ENCODE measurements at regions not wholly inside any gene's neighbourhood (a gene's known extent, or its start where the extent isn't known, plus 50 kb on each side); places are given as distances from the start of the nearest gene placed in this dataset.
A peak's percentile ranks its signal among the peaks of the same experiment; 100 is the strongest.

DNA sequence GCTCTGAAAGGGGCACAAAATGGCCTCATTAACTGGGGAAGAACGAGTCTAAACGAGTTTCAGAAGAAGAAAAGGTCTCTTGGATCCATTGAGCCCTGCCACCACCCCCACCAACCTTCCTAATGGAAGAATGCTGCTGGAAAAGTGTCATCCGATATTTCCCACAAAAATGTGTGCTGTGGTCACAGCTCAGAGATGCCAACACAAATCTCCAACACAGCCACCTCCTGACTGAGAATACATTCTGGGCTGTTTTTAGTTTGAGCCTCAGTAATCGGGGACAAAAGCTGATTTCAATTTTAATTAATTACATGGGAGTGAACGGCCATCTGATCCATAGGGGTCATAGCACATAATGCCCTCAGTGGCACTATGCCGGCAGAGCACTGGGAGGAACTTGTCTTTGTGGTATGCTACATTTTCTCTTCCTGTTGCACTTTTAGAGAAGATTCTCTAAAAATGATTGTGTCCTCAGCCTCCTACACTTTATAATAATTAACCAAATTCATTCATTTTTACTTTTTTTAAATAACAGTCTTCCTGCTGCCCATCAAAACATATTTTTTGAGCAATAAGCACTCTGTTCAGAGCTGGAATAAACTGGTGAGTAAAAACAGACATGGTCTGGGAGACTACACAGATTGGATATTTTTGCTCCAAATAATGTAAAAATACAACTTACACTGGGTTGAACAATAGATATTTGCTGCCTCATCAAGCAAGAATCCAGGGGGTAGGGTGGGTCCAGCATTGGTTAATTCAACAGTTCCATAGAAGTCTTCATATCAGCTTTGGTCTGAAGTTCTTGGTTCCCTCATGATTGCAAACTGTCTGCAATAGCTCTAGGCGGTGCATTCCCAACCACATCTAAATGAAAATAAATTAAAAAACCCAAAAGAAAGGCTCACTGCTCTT lies 143.6 kb upstream of the TMEM170B start:
- no peak overlapping the region for H3K4me3 ChIP-seq (ENCODE audit: low read length)
- H3K4me1 ChIP-seq (ENCODE audit: insufficient read depth, low read length) = peaks cover 32% of the 10 kb centered on the region
- no peaks in the 10 kb centered on the region for H3K9me3 ChIP-seq (ENCODE audit: low read depth, low read length)
- no peaks in the 10 kb centered on the region for H3K27me3 ChIP-seq (ENCODE audit: insufficient read depth, low read length)

DNA sequence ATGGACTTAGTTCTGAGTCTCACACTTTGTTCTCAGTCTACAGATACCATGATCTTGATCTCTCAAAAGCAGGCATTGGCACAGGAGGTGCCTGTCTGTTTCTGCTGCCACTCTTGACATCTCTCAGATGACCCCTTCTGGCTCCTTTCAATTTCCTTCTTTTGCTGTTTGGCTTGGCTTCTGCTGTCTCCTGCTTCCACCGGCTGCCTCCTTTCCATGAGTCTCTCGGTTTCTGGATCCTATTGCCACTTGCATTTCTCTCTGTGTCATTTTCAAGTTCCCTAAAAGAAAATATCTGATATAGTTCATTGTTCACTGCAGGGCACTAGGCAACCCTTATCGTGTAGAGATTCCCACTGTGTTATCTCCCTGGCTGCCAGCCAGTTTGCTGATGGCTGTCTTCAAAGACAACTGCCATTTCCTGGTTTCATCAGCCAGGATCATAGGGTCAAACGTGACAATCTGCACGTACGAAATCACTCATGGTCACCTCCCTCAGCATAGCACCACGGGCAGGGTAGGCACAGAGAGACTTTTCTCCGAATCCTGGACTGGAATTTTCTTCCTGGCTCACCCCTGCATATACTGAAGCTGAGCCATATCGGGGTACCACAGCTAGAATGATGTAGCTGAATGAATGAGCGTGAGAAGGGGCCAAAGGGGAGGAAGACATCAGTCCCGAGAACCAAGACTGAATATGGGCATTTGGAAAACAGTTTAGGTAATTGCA lies 144.6 kb upstream of the TMEM170B start:
- peaks cover 32% of the 10 kb centered on the region for H3K4me1 ChIP-seq (ENCODE audit: insufficient read depth, low read length)
- H3K27me3 ChIP-seq (ENCODE audit: insufficient read depth, low read length) = no peaks in the 10 kb centered on the region
- H3K9me3 ChIP-seq (ENCODE audit: low read depth, low read length) = no peaks in the 10 kb centered on the region
- H3K4me3 ChIP-seq (ENCODE audit: low read length) = no peak overlapping the region

- H3K9me3 ChIP-seq (ENCODE audit: low read depth, low read length) = no peaks in the 10 kb centered on the region
- peaks cover 32% of the 10 kb centered on the region for H3K4me1 ChIP-seq (ENCODE audit: insufficient read depth, low read length)
- H3K27me3 ChIP-seq (ENCODE audit: insufficient read depth, low read length) = no peaks in the 10 kb centered on the region
- no peak overlapping the region for H3K4me3 ChIP-seq (ENCODE audit: low read length)
These were observed 145.4 kb upstream of the TMEM170B start for GRCh38 chr6:11391934-11392777.

- H3K4me3 ChIP-seq (ENCODE audit: low read length) = no peak overlapping the region
- no peaks in the 10 kb centered on the region for H3K9me3 ChIP-seq (ENCODE audit: low read depth, low read length)
- no peaks in the 10 kb centered on the region for H3K27me3 ChIP-seq (ENCODE audit: insufficient read depth, low read length)
- peaks cover 40% of the 10 kb centered on the region for H3K4me1 ChIP-seq (ENCODE audit: insufficient read depth, low read length)
These were observed 147.6 kb upstream of the TMEM170B start for GRCh38 chr6:11389977-11390376.

DNA sequence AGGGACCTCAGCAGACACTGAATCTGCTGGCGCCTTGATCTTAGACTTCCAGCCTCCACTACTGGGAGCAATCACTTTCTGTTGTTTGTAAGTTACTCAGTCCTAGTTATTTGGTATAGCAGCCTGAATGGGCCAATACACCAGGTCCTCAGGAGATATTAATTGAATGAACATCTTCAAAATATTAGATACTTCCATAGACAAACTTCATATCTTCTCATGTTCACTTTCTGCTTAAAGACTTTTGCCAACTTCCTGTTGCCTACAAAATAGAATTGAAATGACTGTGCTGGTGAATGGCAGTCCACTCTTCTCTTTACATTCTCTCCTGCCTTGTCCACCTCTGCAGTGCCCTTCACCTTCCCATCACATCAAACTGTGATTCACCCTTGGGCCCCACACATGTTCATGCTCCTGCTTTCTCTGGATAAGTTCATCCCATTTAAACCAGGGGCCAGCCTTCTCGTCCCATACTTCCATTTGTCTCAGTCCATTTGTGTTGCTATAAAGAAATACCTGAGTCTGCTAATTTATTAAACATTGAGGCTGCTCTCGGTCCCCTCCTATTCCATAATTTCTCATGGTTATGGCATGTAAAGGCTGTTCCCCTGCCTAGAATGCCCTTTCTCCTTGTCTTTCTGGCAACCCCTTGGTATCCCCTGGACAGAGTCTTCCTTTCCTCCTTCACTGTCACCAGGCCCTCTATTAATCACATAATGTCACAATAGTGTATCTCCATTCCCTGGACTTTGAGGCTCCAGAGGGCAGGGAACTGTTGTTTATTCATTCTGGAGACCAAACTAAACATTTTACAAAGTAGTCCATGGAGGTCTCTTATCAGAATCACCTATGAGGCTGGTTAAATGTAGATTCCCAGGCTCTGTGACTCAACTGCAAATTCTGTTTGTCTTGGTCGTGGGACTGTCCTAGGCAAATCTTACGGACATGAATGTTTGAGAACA lies 148.3 kb upstream of the TMEM170B start:
- H3K27me3 ChIP-seq (ENCODE audit: insufficient read depth, low read length) = no peaks in the 10 kb centered on the region
- H3K9me3 ChIP-seq (ENCODE audit: low read depth, low read length) = no peaks in the 10 kb centered on the region
- no peak overlapping the region for H3K4me3 ChIP-seq (ENCODE audit: low read length)
- H3K4me1 ChIP-seq (ENCODE audit: insufficient read depth, low read length) = peaks cover 36% of the 10 kb centered on the region

DNA sequence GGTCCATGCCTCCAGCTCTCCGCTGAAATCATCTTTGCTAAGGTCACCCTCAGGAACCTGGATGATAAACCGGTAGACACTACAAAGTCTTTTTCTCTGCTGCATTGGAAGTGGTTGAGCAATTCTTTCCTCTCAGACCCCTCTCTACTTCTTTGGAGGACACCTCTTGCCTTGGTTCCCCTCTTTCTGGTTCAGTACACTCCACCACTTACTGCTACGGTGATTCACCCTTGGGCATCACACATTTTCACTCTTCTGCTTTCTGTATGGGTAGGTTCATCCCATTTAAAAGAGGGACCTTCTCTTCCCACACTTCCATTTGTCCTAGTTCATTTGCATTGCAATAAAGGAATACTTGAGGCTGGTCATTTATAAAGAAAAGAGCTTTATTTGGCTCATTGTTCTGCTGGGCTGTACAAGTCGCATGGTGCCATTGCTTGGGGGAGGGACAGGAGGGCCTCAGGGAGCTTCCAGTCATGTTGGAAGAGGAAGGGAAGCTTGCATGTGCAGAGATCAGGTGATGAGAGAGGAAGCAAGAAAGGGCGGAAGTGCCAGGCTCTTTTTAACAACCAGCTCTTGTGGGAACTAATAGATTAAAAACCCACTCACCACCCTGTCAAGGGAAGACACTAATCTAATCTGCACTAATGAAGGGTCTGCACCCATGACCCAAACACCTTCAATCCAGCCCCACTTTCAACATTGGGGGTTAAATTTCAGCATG lies 149.7 kb upstream of the TMEM170B start:
- Histone ChIP-seq H3K4me3 (ENCODE audit: low read length) (no peak overlapping the region), H3K9me3 (ENCODE audit: low read depth, low read length) (no peaks in the 10 kb centered on the region), H3K27me3 (ENCODE audit: insufficient read depth, low read length) (no peaks in the 10 kb centered on the region), H3K4me1 (ENCODE audit: insufficient read depth, low read length) (peaks cover 26% of the 10 kb centered on the region)

GRCh38 chr6:11386726-11387125 lies 150.8 kb upstream of the TMEM170B start:
- H3K4me1 ChIP-seq (ENCODE audit: insufficient read depth, low read length) = peaks cover 35% of the 10 kb centered on the region
- no peaks in the 10 kb centered on the region for H3K27me3 ChIP-seq (ENCODE audit: insufficient read depth, low read length)
- no peaks in the 10 kb centered on the region for H3K9me3 ChIP-seq (ENCODE audit: low read depth, low read length)
- H3K4me3 ChIP-seq (ENCODE audit: low read length) = no peak overlapping the region

DNA sequence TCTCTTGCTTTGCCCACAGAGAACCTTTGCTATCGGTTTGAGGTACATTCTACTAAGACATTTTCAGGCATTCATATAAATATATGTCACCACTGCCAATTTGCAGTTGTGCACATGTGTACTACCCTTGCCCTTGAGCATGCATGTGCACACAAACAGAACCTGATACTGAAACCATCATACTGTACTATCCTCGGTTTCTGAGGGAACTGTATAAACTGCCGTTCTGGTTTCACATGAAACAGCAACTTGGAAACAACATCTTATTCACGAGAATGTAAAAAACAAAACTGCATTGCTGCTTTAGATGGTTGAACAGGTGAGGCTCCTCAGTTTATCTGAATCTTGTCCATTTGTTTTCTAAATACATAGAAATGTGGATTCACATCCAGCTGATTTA lies 151.2 kb upstream of the TMEM170B start:
- Histone ChIP-seq H3K4me1 (ENCODE audit: insufficient read depth, low read length) (peaks cover 39% of the 10 kb centered on the region), H3K4me3 (ENCODE audit: low read length) (no peak overlapping the region), H3K27me3 (ENCODE audit: insufficient read depth, low read length) (no peaks in the 10 kb centered on the region), H3K9me3 (ENCODE audit: low read depth, low read length) (no peaks in the 10 kb centered on the region)

DNA sequence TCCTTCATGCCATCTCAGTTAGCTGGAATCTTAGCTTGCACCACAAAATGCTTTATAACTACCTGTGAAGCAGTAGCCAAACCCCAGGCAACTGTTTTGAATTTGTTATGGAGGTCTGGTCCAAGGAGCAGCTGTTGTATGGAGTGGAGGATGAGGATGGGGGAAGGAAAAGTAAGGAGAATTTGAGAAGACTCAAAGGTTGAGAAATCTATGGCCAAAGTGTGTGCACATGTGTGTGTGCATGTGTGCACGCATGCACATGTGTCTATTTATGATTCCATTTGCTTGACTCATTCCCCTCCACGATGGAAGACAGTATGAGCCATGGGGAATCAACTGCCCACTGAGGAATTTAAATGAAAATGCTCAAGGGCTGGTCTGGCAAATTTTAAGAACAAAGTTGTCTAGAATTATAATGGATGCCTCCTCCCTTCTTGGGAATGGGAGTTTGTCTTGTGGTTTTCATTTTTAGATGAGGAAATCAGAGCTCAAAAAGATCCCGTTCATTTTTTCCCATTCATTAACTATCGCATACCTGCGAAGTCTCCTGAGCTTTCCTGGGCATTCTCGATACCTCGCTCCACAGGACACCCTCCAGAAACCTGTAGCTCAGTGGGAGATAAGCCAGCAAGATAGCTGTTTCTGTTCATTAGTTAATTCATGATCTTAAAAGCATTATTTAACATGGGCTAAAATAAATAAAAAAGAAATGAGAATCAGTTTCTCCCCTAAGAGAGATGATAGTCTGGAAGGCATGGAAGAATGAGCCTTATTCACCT lies 152.3 kb upstream of the NEDD9 start:
- no peak overlapping the region for H3K4me3 ChIP-seq (ENCODE audit: low read length)
- H3K27me3 ChIP-seq (ENCODE audit: insufficient read depth, low read length) = no peaks in the 10 kb centered on the region
- H3K9me3 ChIP-seq (ENCODE audit: low read depth, low read length) = no peaks in the 10 kb centered on the region
- peaks cover 55% of the 10 kb centered on the region for H3K4me1 ChIP-seq (ENCODE audit: insufficient read depth, low read length)

DNA sequence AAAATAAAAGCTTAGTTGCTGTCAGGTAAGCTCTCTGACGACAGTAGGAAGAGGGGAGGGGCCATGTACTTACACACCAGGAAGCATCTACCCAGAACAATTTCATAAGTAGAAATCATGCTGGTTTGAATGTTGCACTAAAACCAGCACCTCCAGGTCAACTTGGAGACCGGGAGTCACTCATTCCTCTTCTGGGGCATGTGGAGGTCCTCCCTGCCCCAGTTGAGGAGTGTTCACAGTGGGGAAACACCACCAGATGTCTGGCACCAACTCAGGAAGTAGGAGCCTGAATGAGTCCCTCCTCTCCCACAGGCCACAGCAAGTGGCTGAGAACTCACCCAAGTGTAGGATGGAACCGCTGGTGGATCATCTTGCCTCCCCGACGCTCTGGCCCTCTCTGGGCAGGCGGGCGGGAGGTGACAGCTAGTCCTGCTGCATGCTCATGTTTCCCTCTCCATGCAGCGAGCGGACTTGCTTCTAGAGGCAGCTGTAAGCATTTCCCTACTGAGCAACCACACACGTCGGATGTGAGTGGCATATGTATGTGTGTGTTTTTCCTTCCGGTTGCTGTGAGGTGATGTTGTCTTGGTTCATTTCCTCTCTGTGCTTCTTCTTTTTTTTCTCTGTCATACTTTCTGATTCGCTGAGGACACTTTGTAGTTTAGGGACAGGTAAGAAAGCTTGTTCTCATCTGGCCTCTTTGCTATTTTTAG lies 149.5 kb upstream of the NEDD9 start:
- peaks cover 65% of the 10 kb centered on the region for H3K4me1 ChIP-seq (ENCODE audit: insufficient read depth, low read length)
- H3K4me3 ChIP-seq (ENCODE audit: low read length) = peak overlapping the region; percentile 58
- no peaks in the 10 kb centered on the region for H3K27me3 ChIP-seq (ENCODE audit: insufficient read depth, low read length)
- no peaks in the 10 kb centered on the region for H3K9me3 ChIP-seq (ENCODE audit: low read depth, low read length)

DNA sequence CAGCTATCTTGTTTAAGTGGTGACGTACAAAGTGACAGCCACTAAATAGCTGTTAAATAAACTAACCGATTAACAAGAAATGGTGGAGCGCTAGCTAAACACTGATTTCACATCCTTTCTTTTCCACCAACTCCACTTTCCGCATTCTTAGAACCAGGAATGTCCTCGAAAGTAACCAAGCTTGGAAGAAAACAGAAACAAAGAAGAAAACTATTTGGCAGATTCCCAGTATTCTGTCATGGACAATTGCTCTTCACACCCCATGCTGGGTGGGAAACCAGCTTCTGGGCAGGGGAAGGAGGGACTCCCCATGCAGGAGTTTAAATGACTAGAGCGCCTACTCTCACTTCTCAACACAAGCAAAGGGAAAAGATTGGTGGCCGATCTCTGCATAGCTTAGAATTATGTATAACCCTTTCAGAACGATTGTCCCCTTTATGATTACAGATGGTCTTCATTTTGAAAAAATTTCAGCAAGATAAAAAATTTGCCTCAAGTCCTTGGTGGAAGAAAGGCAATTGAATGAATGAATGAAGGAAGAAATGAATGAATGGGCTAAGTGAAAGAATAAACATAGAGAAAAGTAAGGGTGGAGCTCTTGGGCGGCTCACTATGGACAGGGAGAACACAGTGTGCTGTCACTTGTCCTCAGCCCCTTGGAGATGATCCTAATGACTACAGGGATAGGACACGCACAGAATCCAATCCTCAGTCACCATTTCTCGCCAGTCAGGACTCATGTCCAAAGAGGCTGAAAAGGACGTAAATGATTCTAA lies 148.7 kb upstream of the NEDD9 start:
- Histone ChIP-seq H3K9me3 (ENCODE audit: low read depth, low read length) (no peaks in the 10 kb centered on the region), H3K4me3 (ENCODE audit: low read length) (peak overlapping the region; percentile 58), H3K4me1 (ENCODE audit: insufficient read depth, low read length) (peaks cover 65% of the 10 kb centered on the region), H3K27me3 (ENCODE audit: insufficient read depth, low read length) (no peaks in the 10 kb centered on the region)

- peak overlapping the region; percentile 58 for H3K4me3 ChIP-seq (ENCODE audit: low read length)
- H3K27me3 ChIP-seq (ENCODE audit: insufficient read depth, low read length) = no peaks in the 10 kb centered on the region
- H3K9me3 ChIP-seq (ENCODE audit: low read depth, low read length) = no peaks in the 10 kb centered on the region
- peaks cover 71% of the 10 kb centered on the region for H3K4me1 ChIP-seq (ENCODE audit: insufficient read depth, low read length)
These were observed 148.1 kb upstream of the NEDD9 start for GRCh38 chr6:11380549-11380948.
